ENCODE measurements at regions not wholly inside any gene's neighbourhood (a gene's known extent, or its start where the extent isn't known, plus 50 kb on each side); places are given as distances from the start of the nearest gene placed in this dataset.

DNA sequence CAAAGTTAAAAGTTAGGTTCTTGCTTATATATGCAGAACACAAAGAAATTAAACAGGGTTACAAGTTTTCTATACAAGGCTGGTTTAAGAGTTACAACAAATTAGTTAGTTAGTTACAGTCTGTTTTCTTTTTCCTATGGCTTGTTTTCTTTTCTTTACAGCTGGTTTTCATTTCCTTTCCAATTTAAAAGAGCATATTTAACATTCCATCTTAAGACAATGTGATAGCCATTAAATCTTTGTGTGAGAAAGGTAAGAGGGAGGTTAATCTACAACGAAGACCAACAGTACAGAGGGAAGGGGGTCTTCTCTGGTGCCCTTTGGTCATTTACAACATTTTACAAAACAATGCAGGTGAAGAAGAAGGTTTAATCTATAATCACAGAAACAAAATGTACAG, 290.6 kb downstream of the ZNF674 start:
- TF ChIP-seq CTCF (IDR thresholded peaks at IDR 0.05): no peak
- TF ChIP-seq SIN3A (IDR thresholded peaks at IDR 0.05; ENCODE audit: borderline replicate concordance, insufficient read depth, low read depth, low read length): no peak
- TF ChIP-seq POLR2AphosphoS5 (IDR thresholded peaks at IDR 0.05; ENCODE audit: low read depth, low read length): no peak
- no peak for TF ChIP-seq REST (IDR thresholded peaks at IDR 0.05; ENCODE audit: insufficient read depth in 1 of 2, low read depth in 2 of 2, low read length in 1 of 2)
- no peak for TF ChIP-seq TCF7L2 (IDR thresholded peaks at IDR 0.05; ENCODE audit: low read depth, low read length)
- ChIA-PET POLR2A (no interaction called here), CTCF (no interaction called here)
- in situ Hi-C loops (cut with HindIII; ENCODE audit: low pct_unique_long_range_greater_than_20kb, low sequenced_read_pairs): no loop called here
- BruUV-seq (replicated peaks): no TSS peak
- Histone ChIP-seq H3K27me3 (ENCODE audit: control insufficient read depth, insufficient read depth, low read length) (no peaks in the 10 kb centered on the region), H3K4me1 (ENCODE audit: control insufficient read depth, insufficient read depth, low read length) (no peaks in the 10 kb centered on the region), H3K9me3 (ENCODE audit: control insufficient read depth, insufficient read depth, low read depth, low read length) (no peaks in the 10 kb centered on the region), H3K27ac (ENCODE audit: low read length) (no peak overlapping the region), H3K4me3 (ENCODE audit: low read depth in 2 of 2, low read length in 2 of 2) (no peak overlapping the region), H3K36me3 (ENCODE audit: control insufficient read depth, insufficient read depth, low read length) (no peaks in the 10 kb centered on the region)
- ATAC-seq (no peak), DNase-seq (ENCODE audit: low read depth, low spot score) (no peak)
- intact Hi-C loops (cut with micrococcal nuclease; ENCODE audit: unreplicated experiment): no loop called here

- Histone ChIP-seq H3K36me3 (ENCODE audit: control insufficient read depth, insufficient read depth, low read length) (no peaks in the 10 kb centered on the region), H3K27ac (ENCODE audit: low read length) (no peak overlapping the region), H3K4me3 (ENCODE audit: low read depth in 2 of 2, low read length in 2 of 2) (no peak overlapping the region), H3K27me3 (ENCODE audit: control insufficient read depth, insufficient read depth, low read length) (no peaks in the 10 kb centered on the region), H3K4me1 (ENCODE audit: control insufficient read depth, insufficient read depth, low read length) (no peaks in the 10 kb centered on the region), H3K9me3 (ENCODE audit: control insufficient read depth, insufficient read depth, low read depth, low read length) (no peaks in the 10 kb centered on the region)
- ChIA-PET POLR2A (no interaction called here), CTCF (no interaction called here)
- ATAC-seq (no peak), DNase-seq (ENCODE audit: low read depth, low spot score) (no peak)
- BruUV-seq (replicated peaks): no TSS peak
- intact Hi-C loops (cut with micrococcal nuclease; ENCODE audit: unreplicated experiment): no loop called here
- no peak for TF ChIP-seq POLR2AphosphoS5 (IDR thresholded peaks at IDR 0.05; ENCODE audit: low read depth, low read length)
- TF ChIP-seq REST (IDR thresholded peaks at IDR 0.05; ENCODE audit: insufficient read depth in 1 of 2, low read depth in 2 of 2, low read length in 1 of 2): no peak
- TF ChIP-seq SIN3A (IDR thresholded peaks at IDR 0.05; ENCODE audit: borderline replicate concordance, insufficient read depth, low read depth, low read length): no peak
- TF ChIP-seq TCF7L2 (IDR thresholded peaks at IDR 0.05; ENCODE audit: low read depth, low read length): no peak
- TF ChIP-seq CTCF (IDR thresholded peaks at IDR 0.05): no peak
- in situ Hi-C loops (cut with HindIII; ENCODE audit: low pct_unique_long_range_greater_than_20kb, low sequenced_read_pairs): no loop called here
Observed at GRCh38 chrX:46251755-46252154, 293.5 kb downstream of the ZNF674 start.

Measured in Panc1 (cell line).